ENCODE measurements at regions not wholly inside any gene's neighbourhood (a gene's known extent, or its start where the extent isn't known, plus 50 kb on each side); places are given as distances from the start of the nearest gene placed in this dataset.

GRCh38 chr16:85454171-85454872 is 158.8 kb upstream of the GSE1 start:
- TF ChIP-seq CTCF (IDR thresholded peaks at IDR 0.05; ENCODE audit: low read depth, low read length, poor library complexity, severe bottlenecking) (no peak), EZH2phosphoT487 (IDR thresholded peaks at IDR 0.05; ENCODE audit: borderline replicate concordance, low read length) (no peak)
